ENCODE measurements at regions not wholly inside any gene's neighbourhood (a gene's known extent, or its start where the extent isn't known, plus 50 kb on each side); places are given as distances from the start of the nearest gene placed in this dataset.

DNA sequence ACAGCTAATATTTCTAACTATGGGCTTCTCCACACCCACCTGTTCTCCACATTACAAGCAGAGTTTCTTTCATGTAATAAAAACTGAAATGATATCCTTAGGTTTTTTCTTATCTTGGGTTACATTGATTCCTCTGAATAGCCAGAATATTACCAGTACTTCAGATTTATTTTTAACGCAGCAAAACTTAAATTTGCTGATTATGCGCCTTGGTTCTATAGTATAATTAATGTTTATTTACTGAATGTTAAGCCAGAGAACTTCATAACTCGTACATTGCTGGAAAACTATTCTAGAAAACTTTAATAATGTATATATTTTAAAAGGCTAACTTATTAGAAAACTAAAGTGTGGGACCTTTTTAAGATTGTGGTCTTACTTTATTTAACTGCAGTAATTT, 577.2 kb downstream of the PRKD1 start:
- Histone ChIP-seq H3K79me2 (ENCODE audit: insufficient read depth, low read length) (no peaks in the 10 kb centered on the region), H3K9ac (ENCODE audit: extremely low read depth, insufficient read length, low read length) (no peak overlapping the region), H3K4me2 (ENCODE audit: insufficient read depth, insufficient read length, low read length) (no peak overlapping the region), H3K56ac (ENCODE audit: insufficient read length, low read depth, low read length) (no peak overlapping the region), H3K23ac (ENCODE audit: insufficient read length, low read depth, low read length) (no peak overlapping the region), H2AK5ac (ENCODE audit: insufficient read length, low read length) (no peak overlapping the region), H4K8ac (replicated peaks; ENCODE audit: insufficient read length, low read depth, low read length) (no peak overlapping the region), H2BK20ac (ENCODE audit: low read depth, low read length, poor library complexity, severe bottlenecking) (no peak overlapping the region), H2BK15ac (ENCODE audit: low read depth, low read length) (no peak overlapping the region), H3K4ac (ENCODE audit: low read depth, low read length) (no peak overlapping the region), H4K20me1 (ENCODE audit: control insufficient read depth, insufficient read depth, insufficient read length) (no peaks in the 10 kb centered on the region), H4K91ac (ENCODE audit: insufficient read length, low read depth, low read length) (no peak overlapping the region), H4K5ac (ENCODE audit: insufficient read length, low read depth, low read length) (no peak overlapping the region), H3K79me1 (ENCODE audit: insufficient read depth, low read depth, low read length, poor library complexity, severe bottlenecking) (no peaks in the 10 kb centered on the region), H2BK12ac (ENCODE audit: insufficient read length, low read depth, low read length) (no peak overlapping the region), H3K14ac (ENCODE audit: insufficient read depth, low read length) (no peak overlapping the region), H3K4me1 (ENCODE audit: insufficient read depth, low read length) (no peaks in the 10 kb centered on the region), H3K27ac (ENCODE audit: insufficient read length, low read depth, low read length) (no peak overlapping the region), H3K9me3 (ENCODE audit: control insufficient read depth, low read depth, low read length) (no peaks in the 10 kb centered on the region), H3K27me3 (ENCODE audit: insufficient read depth, low read length) (no peaks in the 10 kb centered on the region), H2BK120ac (ENCODE audit: low read depth, low read length, poor library complexity, severe bottlenecking) (no peak overlapping the region), H2AFZ (ENCODE audit: low read length) (no peak overlapping the region), H3K23me2 (ENCODE audit: insufficient read length, low read depth, low read length, poor library complexity, severe bottlenecking) (no peaks in the 10 kb centered on the region), H3T11ph (ENCODE audit: low read length) (no peak overlapping the region), H2BK5ac (ENCODE audit: insufficient read length, low read length) (no peak overlapping the region), H3K18ac (ENCODE audit: insufficient read length, low read depth, low read length) (no peak overlapping the region)
- Mint-ChIP-seq H3K4me1 (no peaks in the 10 kb centered on the region), H3K27me3 (ENCODE audit: low read depth) (peaks cover 2% of the 10 kb centered on the region; the same call in 1 of the 2 replicates), H3K27ac (no peak overlapping the region), H3K9me3 (no peaks in the 10 kb centered on the region), H3K4me3 (no peak overlapping the region), H3K36me3 (ENCODE audit: insufficient read depth in 1 of 3, low read depth in 3 of 3) (peaks cover 0 to 10% (median 0%) of the 10 kb centered on the region in 3 experiments; a peak in 2 of 7 replicates)
- TF ChIP-seq, protein P1, sequence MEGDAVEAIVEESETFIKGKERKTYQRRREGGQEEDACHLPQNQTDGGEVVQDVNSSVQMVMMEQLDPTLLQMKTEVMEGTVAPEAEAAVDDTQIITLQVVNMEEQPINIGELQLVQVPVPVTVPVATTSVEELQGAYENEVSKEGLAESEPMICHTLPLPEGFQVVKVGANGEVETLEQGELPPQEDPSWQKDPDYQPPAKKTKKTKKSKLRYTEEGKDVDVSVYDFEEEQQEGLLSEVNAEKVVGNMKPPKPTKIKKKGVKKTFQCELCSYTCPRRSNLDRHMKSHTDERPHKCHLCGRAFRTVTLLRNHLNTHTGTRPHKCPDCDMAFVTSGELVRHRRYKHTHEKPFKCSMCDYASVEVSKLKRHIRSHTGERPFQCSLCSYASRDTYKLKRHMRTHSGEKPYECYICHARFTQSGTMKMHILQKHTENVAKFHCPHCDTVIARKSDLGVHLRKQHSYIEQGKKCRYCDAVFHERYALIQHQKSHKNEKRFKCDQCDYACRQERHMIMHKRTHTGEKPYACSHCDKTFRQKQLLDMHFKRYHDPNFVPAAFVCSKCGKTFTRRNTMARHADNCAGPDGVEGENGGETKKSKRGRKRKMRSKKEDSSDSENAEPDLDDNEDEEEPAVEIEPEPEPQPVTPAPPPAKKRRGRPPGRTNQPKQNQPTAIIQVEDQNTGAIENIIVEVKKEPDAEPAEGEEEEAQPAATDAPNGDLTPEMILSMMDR (conservative IDR thresholded peaks at IDR 0.05): no peak
- WGBS (ENCODE audit: extremely low coverage, insufficient read length, low lambda C conversion rate): no CpG with 5 or more reads among the region's 3 CpGs
- no peak for DNase-seq

Measured in H9 (cell line).